Mucosa of descending colon (tissue), 3 donors: ENCODE measurements at regions not wholly inside any gene's neighbourhood (a gene's known extent, or its start where the extent isn't known, plus 50 kb on each side); places are given as distances from the start of the nearest gene placed in this dataset.

Experiments
- ATAC-seq: fragments of 200-7000 bp; cut with Tn5 transposase; one replicate; pipeline ENCODE4 v1.9.1; 2020; ENCODE audit warnings: mild to moderate bottlenecking, moderate library complexity
- DNase-seq, 3 donors: peaks; one replicate each; pipeline ENCODE4 v3.0.0-alpha.2; 2020
- H3K36me3 ChIP-seq: fragments of 200-600 bp; one replicate; pipeline ENCODE4 v1.8.0; 2021; ENCODE audit warnings: low read depth, mild to moderate bottlenecking
- H3K4me1 ChIP-seq: fragments of 200-600 bp; one replicate; pipeline ENCODE4 v1.8.0; 2021; ENCODE audit warnings: low read depth, mild to moderate bottlenecking
- H3K4me3 ChIP-seq: fragments of 200-600 bp; one replicate; pipeline ENCODE4 v1.8.0; 2021; ENCODE audit warnings: mild to moderate bottlenecking
- H3K9me3 ChIP-seq: fragments of 200-600 bp; one replicate; pipeline ENCODE4 v1.8.0; 2021; ENCODE audit warnings: mild to moderate bottlenecking
- CTCF ChIP-seq: fragments of 200-600 bp; IDR thresholded peaks from one replicate; pipeline ENCODE4 v1.8.0; 2022; ENCODE audit warnings: antibody characterized with exemption, mild to moderate bottlenecking
- intact Hi-C, 2 donors: fragments of 100-400 bp; cut with DNase I in 1 of 2; cut with micrococcal nuclease in 1 of 2; formaldehyde crosslinking; loops; one replicate each; pipeline versions ENCODE4 v1.11.0 to v1.11.1; 2022; cut with DNase I, micrococcal nuclease
- donor health status: DM: no; HTN: no; CAD: no; lungs with moderate emphysema.
- donor health status: DM: no; HTN: no; CAD: no.
- donor health status: DM: no; HTN: yes; CAD: no.

- intact Hi-C loops, result no loop called here
- Histone ChIP-seq H3K36me3 (no peaks in the 10 kb centered on the region), H3K4me1 (no peaks in the 10 kb centered on the region), H3K9me3 (no peaks in the 10 kb centered on the region), H3K4me3 (no peak overlapping the region)
- no peak for TF ChIP-seq CTCF
- ATAC-seq (no peak), DNase-seq (no peak)
Measured at GRCh38 chr1:218916720-218917119, 257.0 kb upstream of the LYPLAL1 start.

GRCh38 chr1:218917656-218918055, 256.0 kb upstream of the LYPLAL1 start:
- no peaks in the 10 kb centered on the region for H3K4me1 ChIP-seq
- TF ChIP-seq CTCF, result no peak
- intact Hi-C loops, result no loop called here
- no peaks in the 10 kb centered on the region for H3K9me3 ChIP-seq
- no peaks in the 10 kb centered on the region for H3K36me3 ChIP-seq
- no peak overlapping the region for H3K4me3 ChIP-seq
- DNase-seq, result no peak
- no peak for ATAC-seq

- Histone ChIP-seq H3K4me1 (no peaks in the 10 kb centered on the region), H3K4me3 (no peak overlapping the region), H3K9me3 (no peaks in the 10 kb centered on the region), H3K36me3 (no peaks in the 10 kb centered on the region)
- TF ChIP-seq CTCF, result no peak
- DNase-seq (no peak), ATAC-seq (no peak)
- intact Hi-C loops, result no loop called here
Measured at GRCh38 chr1:218925777-218926176, 247.9 kb upstream of the LYPLAL1 start.

- ATAC-seq, result no peak
- no peaks in the 10 kb centered on the region for H3K4me1 ChIP-seq
Measured at GRCh38 chr1:218926631-218927030, 247.0 kb upstream of the LYPLAL1 start.

GRCh38 chr1:218930000-218930399, 243.7 kb upstream of the LYPLAL1 start:
- no peak for TF ChIP-seq CTCF
- H3K36me3 ChIP-seq, result no peaks in the 10 kb centered on the region
- no peaks in the 10 kb centered on the region for H3K4me1 ChIP-seq
- no peak for ATAC-seq
- DNase-seq, result no peak
- intact Hi-C loops, result no loop called here
- no peak overlapping the region for H3K4me3 ChIP-seq
- H3K9me3 ChIP-seq, result no peaks in the 10 kb centered on the region

More at GRCh38 chr1:218926631-218927030, 247.0 kb upstream of the LYPLAL1 start:
- intact Hi-C loops, result no loop called here
- TF ChIP-seq CTCF, result no peak
- Histone ChIP-seq H3K9me3 (no peaks in the 10 kb centered on the region), H3K4me3 (no peak overlapping the region), H3K36me3 (no peaks in the 10 kb centered on the region)
- DNase-seq, result no peak
